ENCODE measurements at regions not wholly inside any gene's neighbourhood (a gene's known extent, or its start where the extent isn't known, plus 50 kb on each side); places are given as distances from the start of the nearest gene placed in this dataset.
"Not testable (repeated sequence)": the region's sequence is repeated elsewhere in the genome, so short reads cannot be mapped to it uniquely, and the experiment has no call there.

DNA sequence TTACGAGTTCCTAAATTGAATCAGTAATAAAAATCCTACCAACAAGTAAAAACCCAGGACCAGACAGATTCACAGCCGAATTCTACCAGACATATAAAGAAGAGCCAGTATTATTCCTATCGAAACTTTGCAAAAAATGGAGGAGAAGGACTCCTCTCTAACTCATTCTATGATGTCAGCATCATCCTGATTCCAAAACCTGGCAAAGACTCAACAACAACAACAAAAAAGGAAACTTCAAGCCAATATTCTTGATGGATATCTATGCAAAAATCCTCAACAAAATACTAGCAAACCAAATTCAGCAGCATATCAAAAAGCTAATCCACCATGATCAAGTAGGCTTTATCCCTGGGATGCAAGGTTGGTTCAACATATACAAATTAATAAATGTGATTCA, 84.6 kb upstream of the ADRB2 start:
- DNase-seq (ENCODE audit: low read depth), result not testable (repeated sequence)

DNA sequence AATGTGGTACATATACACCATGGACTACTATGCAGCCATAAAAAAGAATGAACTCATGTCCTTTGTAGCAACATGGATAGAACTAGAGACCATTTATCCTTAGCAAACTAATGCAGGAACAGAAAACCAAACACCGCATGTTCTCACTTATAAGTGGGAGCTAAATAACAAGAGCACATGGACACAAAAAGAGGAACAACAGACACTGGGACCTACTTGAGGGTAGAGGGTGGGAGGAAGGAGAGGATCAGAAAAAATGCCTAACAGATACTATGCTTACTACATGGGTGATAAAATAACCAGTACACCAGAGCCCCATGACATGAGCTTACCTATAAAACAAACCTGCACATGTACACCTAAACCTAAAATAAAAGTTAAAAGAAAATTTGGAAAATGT, 82.0 kb upstream of the ADRB2 start:
- DNase-seq (ENCODE audit: low read depth), result not testable (repeated sequence)

DNA sequence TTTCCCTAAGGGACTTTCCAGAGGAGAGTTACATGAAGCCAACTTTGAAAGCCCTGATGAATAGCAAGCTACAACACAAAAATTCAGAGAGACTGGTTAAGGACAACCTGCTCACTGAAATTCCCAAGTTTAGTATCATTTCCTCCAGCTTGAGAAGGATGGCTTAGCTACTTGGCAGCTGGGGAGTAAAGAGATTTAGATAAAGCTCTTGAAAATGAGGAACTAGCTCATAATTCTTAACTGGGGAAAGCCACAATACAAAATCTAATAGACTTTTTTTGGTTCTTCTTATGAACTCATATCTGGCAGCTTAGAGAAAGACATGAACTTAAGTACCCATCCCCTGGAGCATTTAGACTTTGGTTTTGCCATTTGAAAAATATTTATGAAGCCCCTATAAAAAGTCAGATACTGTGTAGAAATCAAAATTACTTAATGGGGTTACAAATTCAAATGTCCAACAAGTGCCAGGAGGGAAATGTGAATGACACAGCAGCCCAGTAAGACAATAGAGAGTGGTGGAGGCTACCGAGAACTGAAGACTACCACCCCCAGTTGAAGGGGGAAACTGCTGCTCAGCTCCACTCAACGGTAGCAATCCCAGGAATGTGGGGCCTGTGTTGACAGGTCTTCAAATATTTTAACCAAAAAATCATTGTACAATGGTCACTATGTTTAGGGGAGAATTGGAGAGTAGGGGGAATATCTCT, 79.4 kb upstream of the ADRB2 start:
- no peak for DNase-seq (ENCODE audit: low read depth)

DNA sequence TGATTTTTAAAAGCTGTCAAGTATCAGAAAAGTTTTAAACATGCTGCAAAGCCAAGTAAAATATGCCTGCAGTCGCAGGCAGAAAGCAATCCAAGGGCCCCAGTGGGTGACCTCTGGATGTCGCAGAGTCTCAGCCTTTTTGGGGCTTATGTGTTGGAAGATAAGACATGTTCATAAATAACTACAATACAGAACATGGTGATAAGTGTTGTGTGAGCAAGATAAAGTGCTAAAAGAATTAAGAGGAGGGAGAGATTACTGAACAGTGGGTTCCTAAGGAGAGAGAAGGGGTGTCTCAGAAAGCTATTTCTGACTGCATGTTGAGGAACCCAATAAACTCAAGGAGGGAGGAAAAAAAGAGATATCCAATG, 78.9 kb upstream of the ADRB2 start:
- no peak for DNase-seq (ENCODE audit: low read depth)

DNA sequence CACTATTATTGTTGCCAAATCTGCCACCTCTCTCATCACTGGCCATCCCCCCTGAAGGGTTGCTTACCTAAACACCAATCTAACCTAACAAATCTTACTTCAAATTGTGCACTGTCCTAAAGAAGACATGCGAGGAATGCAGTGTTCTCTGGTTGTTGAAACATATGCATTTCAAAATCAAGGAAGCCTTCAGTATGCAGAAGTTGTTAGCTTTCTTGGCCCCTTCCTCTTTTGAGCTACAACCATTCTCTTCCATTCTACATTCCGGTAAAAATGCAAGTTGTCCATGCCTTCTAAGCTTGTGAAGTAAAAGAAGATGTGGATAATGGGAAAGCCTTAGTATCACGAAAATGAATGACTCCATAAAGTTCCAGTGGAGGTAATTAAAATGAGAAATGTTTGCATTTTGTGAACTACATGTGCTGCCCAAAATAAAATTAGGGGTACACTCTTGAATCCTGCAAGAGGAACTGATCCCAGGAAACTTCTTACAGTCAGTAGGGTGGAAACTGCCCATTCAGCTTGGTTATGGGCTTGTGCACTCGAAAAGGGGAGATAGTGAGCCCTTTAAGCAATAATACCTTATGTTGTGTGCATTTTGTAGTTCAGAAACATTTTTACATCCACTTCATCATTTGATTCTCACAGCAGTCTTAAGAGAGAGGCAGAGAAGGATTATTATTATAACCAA, 77.6 kb upstream of the ADRB2 start:
- no peak for DNase-seq (ENCODE audit: low read depth)

DNA sequence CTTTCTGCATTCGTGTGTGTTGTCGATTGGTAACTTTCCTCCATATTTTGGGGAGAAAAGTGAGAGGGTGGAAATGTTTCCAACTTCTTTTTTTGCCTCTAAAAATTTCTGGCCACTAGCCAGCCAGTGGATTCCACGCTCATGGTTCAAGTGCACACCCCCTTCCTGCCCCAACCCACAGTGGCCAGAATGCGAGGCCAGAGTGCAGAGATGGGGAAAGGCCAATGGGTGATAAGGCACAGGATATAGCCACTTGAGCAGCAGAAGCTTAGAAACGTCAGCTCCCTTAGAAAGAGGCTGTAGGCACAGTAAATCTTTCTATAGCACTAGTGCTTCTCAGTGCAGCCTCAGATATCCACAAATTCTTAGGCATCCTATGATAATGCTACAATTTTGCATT, 75.8 kb upstream of the ADRB2 start:
- DNase-seq (ENCODE audit: low read depth), result no peak

DNA sequence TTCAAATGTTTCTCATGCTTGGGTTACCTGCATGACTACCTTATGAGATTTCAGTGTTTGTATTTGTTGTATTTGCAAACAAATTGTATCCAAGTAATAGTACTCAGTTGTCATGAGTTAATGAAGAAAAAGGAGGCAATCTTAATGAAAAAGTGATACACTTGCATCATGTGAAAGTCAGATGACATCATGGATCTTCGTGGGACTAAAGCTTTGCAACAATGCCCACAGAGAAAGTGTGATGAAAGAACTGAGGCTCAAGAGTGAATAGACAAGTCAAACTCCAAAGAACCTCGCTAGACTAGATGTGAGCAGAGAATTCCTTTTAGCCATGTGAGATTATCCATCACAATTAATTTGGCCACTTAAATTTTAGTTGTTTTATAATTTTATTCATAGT, 75.4 kb upstream of the ADRB2 start:
- DNase-seq (ENCODE audit: low read depth), result no peak

DNA sequence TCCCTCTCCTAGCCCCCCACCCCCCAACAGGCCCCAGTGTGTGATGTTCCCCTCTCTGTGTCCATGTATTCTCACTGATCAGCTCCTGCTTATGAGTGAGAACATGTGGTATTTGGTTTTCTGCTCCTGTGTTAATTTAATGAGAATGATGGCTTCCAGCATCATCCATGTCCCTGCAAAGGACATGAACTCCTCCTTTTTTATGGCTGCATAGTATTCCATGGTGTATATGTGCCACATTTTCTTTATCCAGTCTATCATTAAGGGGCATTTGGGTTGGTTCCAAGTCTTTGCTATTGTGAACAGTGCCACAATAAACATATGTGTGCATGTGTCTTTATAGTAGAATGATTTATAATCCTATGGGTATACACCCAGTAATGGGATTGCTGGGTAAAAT, 74.0 kb upstream of the ADRB2 start:
- DNase-seq (ENCODE audit: low read depth), result not testable (repeated sequence)

DNA sequence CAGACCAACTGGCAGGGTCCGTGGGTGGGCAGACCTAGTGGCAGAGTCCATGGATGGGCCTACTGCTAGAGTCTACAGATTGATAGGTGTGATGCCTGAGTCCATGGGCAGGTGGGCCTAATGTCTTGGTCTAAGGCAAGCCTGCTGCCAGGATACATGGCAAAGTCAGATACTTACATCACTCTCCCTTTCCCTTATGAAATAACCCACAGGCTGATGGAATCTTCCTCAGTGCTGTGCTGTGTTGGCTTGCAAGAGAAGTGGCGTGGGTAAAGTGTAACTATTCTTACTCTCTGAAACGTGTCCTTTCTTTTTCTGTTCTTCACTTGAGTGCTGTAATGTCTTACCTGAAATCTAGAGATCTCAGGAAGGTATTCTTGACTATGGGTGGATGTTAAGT, 67.3 kb upstream of the ADRB2 start:
- DNase-seq (ENCODE audit: low read depth), result no peak

DNA sequence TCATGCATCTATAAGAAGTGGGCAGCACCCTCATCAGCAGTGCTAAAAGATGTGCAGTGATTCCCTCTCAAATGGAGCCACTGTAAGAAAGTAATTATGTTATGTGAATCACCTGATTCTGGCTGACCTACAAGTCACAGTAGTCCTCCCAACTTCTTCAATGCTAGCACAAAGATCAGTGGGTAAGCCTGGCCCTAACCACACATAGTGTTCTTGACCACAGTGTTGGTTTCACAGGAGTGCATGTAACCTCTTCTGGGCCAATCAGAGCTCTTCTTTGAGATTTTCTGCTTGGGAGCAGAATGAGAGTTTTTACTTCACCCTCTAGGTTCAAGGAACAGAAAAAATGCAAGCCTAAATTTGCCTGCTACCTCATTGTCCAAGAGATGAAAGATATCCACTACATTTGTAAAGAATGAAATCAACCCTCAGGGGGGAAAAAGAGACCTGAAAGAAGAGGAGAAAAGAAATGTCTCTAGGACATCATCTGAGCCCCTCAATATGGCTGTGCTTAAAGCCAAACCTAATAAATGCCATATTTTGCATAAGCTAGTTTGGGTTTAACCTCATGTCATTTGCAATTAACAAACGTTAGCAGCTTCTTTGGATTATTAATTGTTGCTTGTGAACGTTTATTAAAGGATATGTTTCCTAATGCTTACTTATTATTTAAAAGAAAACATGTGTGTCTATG, 65.3 kb upstream of the ADRB2 start:
- DNase-seq (ENCODE audit: low read depth), result no peak

DNA sequence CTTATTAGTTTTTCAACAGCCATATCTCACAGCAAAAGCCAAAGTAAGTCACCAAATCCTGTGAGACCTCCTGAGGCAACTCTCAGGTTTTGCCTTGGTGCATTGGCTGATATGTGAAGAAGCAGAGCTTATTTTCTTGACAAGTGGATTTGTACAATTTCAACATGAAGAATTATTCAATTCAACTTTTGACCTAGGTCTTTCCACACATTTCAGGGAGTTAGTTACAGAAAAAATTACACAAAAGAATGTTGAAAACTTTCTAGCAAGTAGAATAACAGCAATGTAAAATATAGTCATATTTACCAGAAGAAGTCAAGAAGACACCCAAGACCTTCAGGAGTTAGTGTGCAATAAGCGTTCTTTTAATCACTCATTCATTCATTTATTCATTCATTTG, 62.4 kb upstream of the ADRB2 start:
- DNase-seq (ENCODE audit: low read depth), result no peak

DNA sequence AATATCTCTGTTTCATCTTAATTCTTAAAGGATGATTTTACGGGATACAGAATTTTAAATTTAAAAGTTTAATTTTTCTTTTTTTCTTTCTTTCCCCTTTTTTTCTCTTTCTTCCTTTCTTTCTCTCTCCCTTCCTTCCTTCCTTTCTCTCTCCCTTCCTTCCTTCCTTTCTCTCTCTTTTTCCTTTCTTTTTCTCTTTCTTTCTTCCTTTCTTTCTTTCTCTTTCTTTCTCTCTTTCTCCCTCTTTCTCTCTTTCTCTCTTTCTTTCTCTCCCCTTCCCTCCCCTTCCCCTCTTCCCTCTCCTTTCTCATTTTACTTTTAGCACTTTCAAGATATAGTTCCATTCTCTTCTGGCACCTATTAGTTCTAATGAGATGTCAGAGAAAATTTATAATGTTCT, 61.4 kb upstream of the ADRB2 start:
- no peak for DNase-seq (ENCODE audit: low read depth)

DNA sequence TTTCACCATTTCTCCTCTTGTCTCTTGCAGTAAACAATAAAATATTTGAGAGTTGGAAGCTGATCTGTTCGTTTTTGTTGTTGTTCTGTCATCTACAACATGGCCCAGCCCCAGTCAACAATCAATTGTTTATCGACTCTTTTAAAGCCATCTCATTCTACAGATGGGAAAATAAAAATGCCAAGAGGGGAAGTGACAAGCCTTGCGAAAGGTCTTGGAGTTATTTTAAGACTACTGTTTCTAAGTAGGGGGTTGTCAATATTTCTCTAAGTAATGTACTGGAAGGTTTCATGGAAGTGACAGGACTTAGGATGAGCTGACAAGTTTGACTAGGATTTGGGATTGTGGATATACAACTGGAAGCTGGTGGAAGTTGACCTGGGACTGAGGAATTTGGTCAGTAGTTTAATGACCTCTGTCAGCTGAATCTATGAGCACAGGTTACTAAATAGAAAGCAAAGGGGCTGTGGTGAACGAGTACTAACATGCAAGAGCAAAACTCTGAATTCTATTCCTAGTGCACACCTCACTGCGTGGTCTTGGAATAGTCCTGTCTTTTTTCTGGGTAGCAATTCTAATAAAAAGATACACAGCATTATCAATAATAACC, 57.5 kb upstream of the ADRB2 start:
- DNase-seq (ENCODE audit: low read depth), result no peak

DNA sequence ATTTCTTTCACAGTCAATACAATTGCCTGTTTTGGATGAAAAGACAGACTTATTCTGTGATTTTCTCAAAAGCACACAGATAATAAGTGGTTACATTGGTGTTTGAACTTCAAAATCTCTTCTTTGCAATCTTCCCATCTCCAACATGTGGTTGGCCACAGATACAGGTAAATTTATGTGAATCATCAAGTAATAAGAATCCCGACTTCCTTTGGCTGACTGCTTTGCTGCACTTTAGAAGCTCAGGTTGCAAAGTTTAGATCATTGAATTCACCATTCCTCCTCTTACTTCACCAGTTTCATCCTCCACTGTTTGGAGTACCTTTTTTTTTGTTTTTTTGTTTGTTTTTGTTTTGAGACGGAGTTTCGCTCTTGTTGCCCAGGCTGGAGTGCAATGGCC, 56.5 kb upstream of the ADRB2 start:
- no peak for DNase-seq (ENCODE audit: low read depth)

DNA sequence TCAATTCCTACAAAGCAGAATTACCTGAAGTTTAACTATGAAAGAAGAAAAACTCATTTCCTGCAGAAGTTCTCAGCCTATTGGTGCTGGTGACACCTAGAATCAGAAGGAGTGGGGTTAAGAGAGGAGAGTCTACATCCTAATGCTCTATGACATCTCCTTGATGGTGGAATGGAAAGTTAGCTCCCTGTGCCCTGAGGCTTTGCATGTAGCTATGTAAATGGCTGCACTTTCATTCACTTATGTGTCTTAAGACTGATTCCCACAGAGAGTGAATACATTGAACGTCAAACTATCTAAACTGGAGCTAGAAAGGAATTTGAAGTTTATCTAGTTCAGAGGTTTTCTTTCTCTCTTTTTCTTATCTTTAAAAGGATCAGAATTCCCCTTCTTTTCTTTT, 52.1 kb upstream of the ADRB2 start:
- no peak for DNase-seq (ENCODE audit: low read depth)

DNA sequence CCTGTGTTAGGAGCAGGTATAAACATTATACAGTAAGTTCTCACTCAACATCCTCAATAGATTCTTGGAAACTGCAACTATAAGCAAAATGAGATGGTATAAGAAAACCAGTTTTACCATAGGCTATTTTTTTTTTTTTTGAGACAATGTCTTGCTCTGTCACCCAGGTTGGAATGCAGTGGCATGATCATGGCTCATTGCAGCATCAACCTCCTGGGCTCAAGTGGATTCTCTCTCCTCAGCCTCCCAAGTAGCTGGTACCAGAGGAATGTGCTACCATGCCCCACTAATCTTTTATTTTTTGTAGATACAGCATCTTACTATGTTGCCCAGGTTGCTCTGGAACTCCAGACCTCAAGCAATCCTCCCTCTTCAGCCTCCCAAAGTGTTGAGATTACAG, 50.1 kb upstream of the ADRB2 start:
- no peak for DNase-seq (ENCODE audit: low read depth)

Measured in RPMI7951 (cell line).